Calu3 (cell line): ENCODE measurements at regions not wholly inside any gene's neighbourhood (a gene's known extent, or its start where the extent isn't known, plus 50 kb on each side); places are given as distances from the start of the nearest gene placed in this dataset.

ENCODE experiments used
- BruUV-seq: library from RNA; stranded (reverse); fragments of 400-500 nt; replicated peaks from 2 replicates; lab custom pipeline; 2021; lab: Mats Ljungman, UMichigan
- CTCF ChIA-PET: fragments of 300-600 bp; sonication (Branson Sonifier 250); formaldehyde crosslinking; loops from one replicate; lab custom pipeline; 2022; ENCODE audit warnings: antibody characterized with exemption; lab: Charles Lee
- DNase-seq: peaks from one replicate; pipeline ENCODE4 v3.0.0; 2022
- H3K27ac Mint-ChIP-seq: one replicate; pipeline ENCODE4 v1.8.0; 2022; ENCODE audit warnings: mixed read lengths; ENCODE audit not compliant: unreplicated experiment
- H3K27me3 Mint-ChIP-seq: one replicate; pipeline ENCODE4 v1.8.0; 2022; ENCODE audit warnings: mixed read lengths; ENCODE audit not compliant: unreplicated experiment
- H3K36me3 Mint-ChIP-seq: one replicate; pipeline ENCODE4 v1.8.0; 2022; ENCODE audit warnings: mild to moderate bottlenecking, moderate library complexity, mixed read lengths; ENCODE audit not compliant: insufficient read depth, unreplicated experiment
- H3K4me1 Mint-ChIP-seq: one replicate; pipeline ENCODE4 v1.8.0; 2022; ENCODE audit warnings: mild to moderate bottlenecking, low read depth, mixed read lengths; ENCODE audit not compliant: unreplicated experiment
- H3K4me3 Mint-ChIP-seq: one replicate; pipeline ENCODE4 v1.8.0; 2022; ENCODE audit warnings: mild to moderate bottlenecking, low read depth, moderate library complexity, mixed read lengths; ENCODE audit not compliant: unreplicated experiment
- H3K9me3 Mint-ChIP-seq: one replicate; pipeline ENCODE4 v1.8.0; 2022; ENCODE audit warnings: low read depth, mixed read lengths; ENCODE audit not compliant: unreplicated experiment
- CTCF ChIP-seq: fragments of 200-600 bp; IDR thresholded peaks from one replicate; pipeline ENCODE4 v1.8.0; 2022; ENCODE audit warnings: antibody characterized with exemption; ENCODE audit not compliant: unreplicated experiment
- intact Hi-C: fragments of 100-400 bp; cut with micrococcal nuclease; formaldehyde crosslinking; loops from one replicate; pipeline ENCODE4 v1.10.0; 2022; ENCODE audit not compliant: unreplicated experiment

- Mint-ChIP-seq H3K27me3 (no peaks in the 10 kb centered on the region), H3K4me3 (no peak overlapping the region), H3K36me3 (no peaks in the 10 kb centered on the region), H3K27ac (no peak overlapping the region), H3K9me3 (peaks cover 3% of the 10 kb centered on the region), H3K4me1 (no peaks in the 10 kb centered on the region)
- no peak for DNase-seq
- intact Hi-C loops: no loop called here
- no TSS peak for BruUV-seq
- CTCF ChIA-PET: no interaction called here
- no peak for TF ChIP-seq CTCF
Observed at GRCh38 chr20:60420676-60421229, 462.5 kb downstream of the CDH26 start.

DNA sequence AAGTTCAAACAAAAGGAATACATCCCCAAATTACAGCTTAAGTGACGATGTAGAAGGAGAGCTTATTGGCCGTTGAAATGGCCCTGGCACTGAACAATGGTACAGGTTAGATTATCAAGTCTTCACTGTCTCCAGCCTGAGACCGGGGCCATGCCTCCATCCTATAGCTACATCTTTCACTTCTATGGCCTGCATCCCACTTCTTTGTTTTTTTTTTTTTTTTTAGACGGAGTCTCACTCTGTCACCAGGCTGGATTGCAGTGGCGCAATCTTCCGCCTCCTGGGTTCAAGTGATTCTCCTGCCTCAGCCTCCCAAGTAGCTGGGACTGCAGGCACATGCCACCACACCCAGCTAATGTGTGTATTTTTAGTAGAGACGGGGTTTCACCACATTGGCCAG is 464.6 kb downstream of the CDH26 start:
- DNase-seq: no peak
- H3K36me3 Mint-ChIP-seq: no peaks in the 10 kb centered on the region
- no peak overlapping the region for H3K4me3 Mint-ChIP-seq
- no peak for TF ChIP-seq CTCF
- BruUV-seq: no TSS peak
- H3K4me1 Mint-ChIP-seq: no peaks in the 10 kb centered on the region
- intact Hi-C loops: no loop called here
- CTCF ChIA-PET: interaction anchor here (0.6 kb wide), 1 partner anchor 25 kb away, joined by 3 read pairs; no protein-coding TSS in a partner anchor
- no peaks in the 10 kb centered on the region for H3K27me3 Mint-ChIP-seq
- H3K9me3 Mint-ChIP-seq: no peaks in the 10 kb centered on the region
- H3K27ac Mint-ChIP-seq: no peak overlapping the region

DNA sequence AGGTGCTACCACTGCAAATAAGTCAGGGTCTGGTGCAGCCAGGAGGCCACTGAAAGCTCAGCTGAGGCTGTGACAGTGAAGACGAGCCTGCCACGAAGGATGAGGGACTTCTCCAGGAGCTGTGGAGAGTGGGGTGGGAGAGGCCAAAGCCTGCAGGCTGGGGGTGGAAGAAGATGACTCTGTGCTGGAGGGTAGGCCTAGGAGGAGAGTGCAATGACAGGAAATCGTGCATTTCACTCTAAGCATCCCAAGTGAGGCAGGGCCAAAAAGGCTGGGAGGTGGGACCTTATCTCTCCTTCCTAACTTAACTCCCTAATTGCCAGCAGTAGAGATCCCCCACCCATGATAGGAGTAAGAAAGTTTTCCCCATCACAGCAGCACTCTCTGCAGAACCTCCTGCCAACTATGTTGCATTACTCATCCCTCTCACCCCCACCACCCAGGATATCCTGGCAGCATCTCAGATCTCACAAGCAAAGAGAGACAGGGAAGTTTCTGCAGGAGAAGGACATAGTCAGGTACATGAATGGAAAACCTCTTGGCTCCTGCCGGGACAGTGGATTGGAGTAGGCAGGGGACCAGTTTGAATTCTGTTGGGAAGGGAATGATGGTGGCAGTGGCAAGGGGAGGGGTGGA is 466.2 kb downstream of the CDH26 start:
- no peak for DNase-seq
- TF ChIP-seq CTCF: no peak
- Mint-ChIP-seq H3K27ac (no peak overlapping the region), H3K9me3 (no peaks in the 10 kb centered on the region), H3K4me3 (no peak overlapping the region), H3K4me1 (no peaks in the 10 kb centered on the region), H3K27me3 (no peaks in the 10 kb centered on the region), H3K36me3 (no peaks in the 10 kb centered on the region)
- intact Hi-C loops: no loop called here
- no TSS peak for BruUV-seq
- CTCF ChIA-PET: no interaction called here

- CTCF ChIA-PET: interaction anchor here (0.7 kb wide), 1 partner anchor 13 kb away, joined by 3 read pairs; no protein-coding TSS in a partner anchor
- peaks cover 5% of the 10 kb centered on the region for H3K9me3 Mint-ChIP-seq
- no peaks in the 10 kb centered on the region for H3K4me1 Mint-ChIP-seq
- intact Hi-C loops: no loop called here
- no peaks in the 10 kb centered on the region for H3K27me3 Mint-ChIP-seq
- no peak overlapping the region for H3K4me3 Mint-ChIP-seq
- TF ChIP-seq CTCF: no peak
- no TSS peak for BruUV-seq
- no peaks in the 10 kb centered on the region for H3K36me3 Mint-ChIP-seq
- no peak overlapping the region for H3K27ac Mint-ChIP-seq
- DNase-seq: no peak
Observed at GRCh38 chr20:60427516-60427915, 469.3 kb downstream of the CDH26 start.
